ENCODE measurements at regions not wholly inside any gene's neighbourhood (a gene's known extent, or its start where the extent isn't known, plus 50 kb on each side); places are given as distances from the start of the nearest gene placed in this dataset.
"Not testable (repeated sequence)": the region's sequence is repeated elsewhere in the genome, so short reads cannot be mapped to it uniquely, and the experiment has no call there.

DNA sequence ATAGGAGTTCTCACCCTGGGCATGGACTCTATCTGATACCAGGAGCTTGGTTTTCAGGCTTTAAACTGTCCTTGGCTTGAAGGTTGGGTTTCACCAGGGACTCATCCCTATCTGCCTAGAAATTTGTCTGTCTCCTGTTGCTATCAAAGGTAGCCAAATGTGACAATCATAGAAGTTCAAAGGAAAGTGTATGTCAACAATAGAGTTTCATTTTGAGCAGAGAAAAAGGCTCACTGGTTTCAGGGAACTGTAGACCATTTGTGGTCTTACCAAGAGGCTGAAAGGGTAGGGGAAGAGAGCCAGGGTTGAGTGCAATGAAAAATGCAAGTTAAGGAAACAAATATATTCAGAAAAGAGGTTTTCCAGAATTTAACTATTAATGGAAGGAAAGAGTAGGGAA is 966.8 kb upstream of the CITED2 start:
- DNase-seq, result no peak

DNA sequence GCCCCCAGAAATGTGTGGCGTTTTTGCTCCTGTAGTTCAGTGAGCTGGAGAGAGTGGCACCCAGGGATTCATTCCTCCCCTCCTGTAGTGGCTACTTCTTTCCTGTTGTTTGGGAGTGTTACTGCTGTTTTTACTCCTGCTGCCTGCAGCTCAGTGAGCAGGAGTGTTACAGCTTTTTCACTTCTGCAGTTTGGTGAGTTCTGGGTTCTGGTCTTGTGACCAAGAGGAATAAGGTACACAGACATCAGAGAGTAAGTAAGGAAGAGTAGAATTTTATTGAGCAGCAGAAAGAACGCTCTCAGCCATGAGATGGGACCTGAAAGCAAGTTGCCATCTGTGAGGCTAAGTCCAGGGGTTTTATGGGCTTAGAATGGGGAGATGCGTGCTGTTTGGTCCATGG is 966.3 kb upstream of the CITED2 start:
- no peak for DNase-seq

DNA sequence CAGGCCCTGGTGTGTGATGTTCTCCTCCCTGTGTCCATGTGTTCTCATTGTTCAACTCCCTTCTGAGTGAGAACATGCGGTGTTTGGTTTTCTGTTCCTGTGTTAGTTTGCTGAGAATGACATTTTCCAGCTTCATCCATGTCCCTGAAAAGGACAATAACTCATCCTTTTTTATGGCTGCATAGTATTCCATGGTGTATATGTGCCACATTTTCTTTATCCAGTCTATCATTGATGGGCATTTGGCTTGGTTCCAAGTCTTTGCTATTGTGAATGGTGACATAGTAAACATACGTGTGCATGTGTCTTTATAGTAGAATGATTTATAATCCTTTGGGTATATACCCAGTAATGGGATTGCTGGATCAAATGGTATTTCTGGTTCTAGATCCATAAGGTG is 964.6 kb upstream of the CITED2 start:
- not testable (repeated sequence) for DNase-seq

DNA sequence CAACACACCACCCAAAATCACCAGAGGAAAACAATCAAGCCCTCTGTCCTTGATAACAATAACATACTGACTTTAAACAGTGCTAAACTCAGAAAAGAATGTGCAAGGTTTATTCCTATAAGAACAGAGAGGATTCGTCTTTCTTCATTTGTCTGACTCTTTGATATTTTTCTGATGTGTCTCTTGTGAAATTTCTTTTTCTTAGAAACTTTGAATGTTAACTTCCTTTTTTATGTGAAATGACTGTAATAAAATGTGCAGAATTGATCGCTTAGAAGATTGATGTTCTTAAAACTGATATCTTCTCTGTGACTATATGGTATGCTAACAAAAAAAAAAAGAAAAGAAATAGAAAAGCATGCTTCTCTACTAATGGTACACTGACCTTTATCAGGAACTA is 947.4 kb upstream of the CITED2 start:
- DNase-seq, result peak; percentile 4

DNA sequence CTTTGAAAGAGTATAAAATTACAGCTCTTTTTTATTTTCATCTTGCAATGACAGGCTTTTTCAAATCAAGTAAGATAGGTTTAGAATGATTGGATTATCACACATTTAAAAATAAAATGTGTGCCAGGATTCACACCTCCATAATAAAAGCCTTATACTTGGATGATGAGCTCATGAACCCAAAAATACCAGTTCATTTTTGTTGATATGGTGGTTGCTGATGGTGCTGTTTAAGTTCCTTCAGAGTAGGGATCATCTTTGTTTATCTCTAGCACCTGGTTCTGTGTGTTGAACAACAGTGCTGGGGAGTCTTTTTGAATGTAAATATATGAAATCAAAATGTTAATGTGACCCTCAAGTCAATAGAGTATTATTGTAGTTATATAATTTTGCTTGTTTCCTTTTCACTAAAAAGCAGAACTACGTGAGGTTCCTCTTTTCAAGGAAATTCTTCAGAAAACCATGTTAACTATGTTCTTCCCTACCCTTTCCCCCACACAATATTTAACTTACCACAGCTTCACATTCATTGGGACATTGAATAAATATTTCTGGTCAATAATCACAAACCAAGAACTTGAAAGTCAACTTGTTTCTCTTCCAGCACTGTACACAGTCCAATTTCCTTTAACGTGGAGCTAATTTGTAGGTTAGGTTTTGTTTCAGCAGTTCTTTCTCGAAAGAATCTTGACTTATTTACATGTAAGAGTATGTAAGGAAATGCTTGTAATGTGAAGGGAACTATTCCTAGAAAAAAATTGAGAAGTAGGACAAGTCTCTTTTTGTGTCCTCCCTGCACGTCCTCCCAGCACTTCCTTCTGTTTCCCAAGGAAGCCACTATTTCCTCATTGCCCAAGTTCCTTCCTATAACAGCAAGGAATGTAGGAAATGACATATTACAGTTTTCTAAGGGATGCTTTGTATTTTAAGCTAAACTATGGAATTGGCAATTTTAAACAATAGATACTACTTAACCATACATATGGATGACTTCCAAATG is 945.9 kb upstream of the CITED2 start:
- DNase-seq, result peak; percentile 2

DNA sequence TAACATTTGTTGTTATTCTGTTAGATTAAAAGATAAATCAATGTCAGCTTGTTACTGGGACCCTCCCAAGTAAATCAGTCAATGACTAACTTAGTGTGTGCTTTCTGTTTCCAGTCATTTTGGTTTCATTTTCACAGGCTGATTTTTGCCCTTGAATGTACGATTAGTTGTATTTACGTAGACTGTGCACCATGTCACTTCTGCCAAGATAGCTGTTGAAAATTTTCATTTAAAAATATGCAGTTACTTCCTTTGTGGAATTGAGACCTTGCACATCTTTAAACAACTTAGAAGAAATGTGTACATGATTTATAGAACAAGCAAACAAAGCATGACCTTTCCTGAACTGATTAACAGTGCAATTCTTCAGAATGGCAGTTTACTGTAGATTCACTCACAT is 944.8 kb upstream of the CITED2 start:
- DNase-seq, result no peak

DNA sequence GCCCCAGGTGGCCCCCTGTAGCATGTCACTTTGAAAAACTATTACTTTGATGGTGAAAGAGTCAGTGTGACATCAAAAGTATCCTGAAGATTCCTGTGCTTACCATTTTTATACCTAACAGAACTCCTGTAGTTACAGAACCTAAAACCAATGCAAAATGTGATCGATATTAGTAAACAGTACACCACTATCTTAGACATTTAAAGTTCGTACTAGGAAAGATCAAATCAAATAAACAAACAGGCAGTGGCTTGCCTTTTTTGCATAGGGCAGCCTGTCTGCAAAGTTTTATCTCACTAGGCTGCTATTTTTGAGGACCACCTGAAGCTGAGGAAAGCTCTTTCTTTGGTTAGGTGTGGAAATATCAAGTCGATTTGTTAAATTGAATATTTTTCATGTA is 944.0 kb upstream of the CITED2 start:
- DNase-seq, result no peak

DNA sequence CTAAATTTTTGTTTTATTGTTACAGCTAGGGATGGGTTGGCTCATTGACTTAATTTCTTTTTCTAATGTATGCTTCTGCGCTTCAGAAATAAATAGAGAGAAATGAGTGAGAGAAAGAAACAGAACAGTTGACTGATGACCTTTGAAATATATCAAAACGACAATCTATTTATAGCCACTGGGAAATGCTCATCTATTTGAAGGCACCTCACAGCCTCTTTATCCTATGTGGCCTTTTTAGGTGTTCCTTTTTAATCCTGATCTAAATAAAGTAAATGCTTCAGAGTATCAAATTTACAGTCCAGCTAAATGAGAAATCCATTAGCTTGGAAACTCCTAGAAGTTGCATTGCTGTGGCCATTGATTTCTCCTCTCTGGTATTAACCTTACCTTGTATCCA is 943.5 kb upstream of the CITED2 start:
- no peak for DNase-seq

DNA sequence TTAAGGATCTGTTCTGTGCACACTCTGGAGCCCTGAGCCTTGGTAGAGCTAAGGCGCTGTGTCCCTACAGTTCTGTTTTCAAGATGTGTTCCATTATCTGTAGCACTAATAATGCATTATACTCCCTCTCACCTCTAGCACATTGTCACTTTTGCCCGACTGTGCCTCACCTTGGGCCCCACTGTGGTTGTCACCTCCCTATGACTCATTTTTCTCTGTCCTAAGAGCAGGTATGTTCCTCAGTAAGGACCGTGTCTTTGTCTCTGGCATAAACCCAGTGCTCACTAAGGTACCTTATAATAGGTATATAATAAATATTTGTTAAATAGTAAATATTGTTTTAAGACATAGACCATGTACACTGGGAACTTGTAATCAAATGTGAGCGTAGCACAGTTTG is 942.5 kb upstream of the CITED2 start:
- DNase-seq, result no peak

DNA sequence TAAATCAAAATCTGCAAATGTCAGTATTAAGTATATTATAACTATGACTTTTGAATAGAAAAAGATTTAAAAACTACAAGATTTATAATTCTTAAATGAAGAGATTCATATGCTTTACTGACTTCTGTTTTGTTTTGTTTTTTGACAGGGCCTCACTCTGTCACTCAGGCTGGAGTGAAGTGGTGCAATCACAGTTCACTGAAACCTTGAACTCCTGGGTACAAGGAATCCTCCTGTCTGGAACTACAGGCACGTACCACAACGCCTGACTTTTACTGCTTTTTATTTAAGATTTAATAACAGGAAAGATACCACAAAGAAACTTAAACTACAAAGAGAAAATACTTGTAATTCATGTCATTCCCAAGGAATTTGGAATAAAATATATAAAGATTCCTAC is 940.2 kb upstream of the CITED2 start:
- no peak for DNase-seq

DNA sequence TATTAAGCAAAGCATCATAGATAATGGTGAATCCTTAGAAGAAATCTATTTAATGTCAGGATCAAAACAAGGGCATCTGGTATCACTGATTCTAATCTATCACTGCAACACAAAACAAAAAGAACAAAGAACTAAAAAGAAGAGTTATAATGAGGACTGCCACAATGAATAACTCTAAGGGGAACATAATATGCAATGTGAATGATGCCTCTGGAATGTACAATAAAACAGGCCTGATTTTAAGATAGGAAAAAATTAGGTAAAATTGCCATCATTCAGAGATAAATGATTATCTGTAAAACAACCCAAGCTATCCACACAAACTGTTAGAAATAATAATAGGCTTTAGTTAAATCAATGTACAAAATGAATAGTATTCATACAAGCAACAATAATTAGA is 936.7 kb upstream of the CITED2 start:
- no peak for DNase-seq

DNA sequence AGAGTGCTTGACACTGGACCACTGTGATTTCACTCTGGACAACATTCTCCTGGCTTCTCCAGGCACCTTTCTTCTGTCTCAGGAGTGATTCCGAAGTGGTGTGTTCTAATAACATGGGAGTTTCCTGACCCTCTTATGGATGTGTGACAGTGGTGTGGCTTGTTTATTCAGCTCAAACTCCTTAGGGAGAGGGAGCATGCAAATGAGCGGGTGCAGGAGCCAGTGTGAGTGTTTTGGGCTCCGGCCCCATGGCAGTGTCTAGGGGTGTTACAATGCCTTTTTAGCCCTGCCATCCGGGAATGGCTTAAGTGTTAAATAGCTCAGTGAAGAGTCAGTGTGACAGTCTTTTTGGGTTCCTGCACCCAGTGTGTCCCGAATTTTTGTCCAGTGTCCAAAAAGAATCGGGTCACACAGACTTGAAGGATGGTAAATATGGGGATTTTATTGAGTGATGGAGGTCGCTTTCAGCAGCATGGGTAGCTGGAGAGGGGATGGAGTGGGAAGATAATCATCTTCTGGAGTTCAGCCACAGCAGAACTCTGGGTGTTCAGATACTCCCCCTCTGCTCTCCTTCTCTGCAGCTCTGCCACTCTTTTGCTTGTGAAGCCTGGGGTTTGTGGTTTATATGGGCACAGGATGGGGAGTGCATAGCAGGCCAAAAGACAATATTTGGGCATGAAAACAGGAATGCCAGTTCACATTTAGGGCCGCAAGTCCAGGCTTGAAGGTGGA is 928.9 kb upstream of the CITED2 start:
- DNase-seq, result no peak

DNA sequence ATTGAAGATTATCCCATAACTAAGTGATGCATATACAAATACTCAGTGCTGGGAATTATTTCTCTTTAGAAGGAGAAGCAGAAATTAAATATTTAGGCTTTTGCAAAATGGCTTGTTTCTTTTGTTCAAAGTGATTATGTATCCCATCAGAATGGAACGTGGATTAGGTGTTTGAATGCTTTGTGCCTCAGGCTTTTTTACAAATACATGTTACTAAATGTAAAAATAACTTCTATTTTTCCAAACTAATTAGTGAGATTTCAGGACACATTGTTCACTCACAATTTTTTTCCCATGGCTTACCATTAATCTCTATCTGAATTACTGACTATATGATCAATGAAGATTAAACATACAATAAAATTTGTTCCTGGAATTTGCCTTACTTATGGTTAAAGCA is 925.9 kb upstream of the CITED2 start:
- no peak for DNase-seq

DNA sequence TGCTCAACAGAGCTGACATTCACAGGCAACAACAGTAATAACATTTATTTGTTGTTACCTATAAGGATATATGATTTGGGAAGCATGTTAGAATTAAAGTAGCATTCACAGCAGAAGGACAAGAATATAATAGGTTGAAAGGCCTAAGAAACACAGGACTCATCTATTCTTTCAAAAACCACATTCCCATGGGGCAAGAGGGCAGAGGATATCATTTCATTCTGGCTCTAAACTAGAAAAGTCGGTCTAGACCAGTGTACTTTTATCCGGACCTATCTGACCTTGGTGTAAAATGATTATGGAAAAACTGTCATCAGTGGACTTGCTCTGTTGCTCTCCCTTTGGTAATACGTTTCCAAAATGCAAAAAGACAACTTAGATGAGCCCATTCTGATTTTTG is 914.7 kb upstream of the CITED2 start:
- DNase-seq, result no peak

DNA sequence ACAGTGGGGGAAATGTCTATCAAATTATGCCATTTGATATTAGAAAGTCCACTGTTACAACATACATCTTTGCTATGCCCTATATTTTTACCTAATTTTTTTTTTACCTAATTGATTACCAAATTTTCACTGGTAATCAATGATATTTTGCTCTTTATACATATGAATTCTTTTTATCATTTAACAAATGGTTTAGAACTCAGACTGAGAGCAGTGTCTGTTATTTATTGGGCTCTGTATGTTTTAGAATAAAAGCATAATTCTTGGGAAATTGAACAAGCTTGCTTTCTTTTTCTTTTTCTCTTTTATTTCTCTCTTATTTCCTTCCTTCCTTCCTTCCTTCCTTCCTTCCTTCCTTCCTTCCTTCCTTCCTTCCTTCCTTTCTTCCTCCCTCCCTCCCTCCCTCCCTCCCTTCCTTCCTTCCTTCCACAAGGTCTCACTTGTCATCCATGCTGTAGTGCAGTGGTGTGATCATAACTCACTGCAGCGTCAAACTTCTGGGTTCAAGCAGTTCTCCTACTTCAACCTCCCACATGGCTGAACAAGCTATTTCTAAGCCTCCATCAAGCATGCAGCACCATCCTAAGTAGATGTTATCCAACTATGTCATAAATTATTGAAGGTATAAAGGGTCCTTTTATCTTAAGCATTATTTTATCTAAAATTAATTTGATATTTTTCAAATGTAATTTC is 911.7 kb upstream of the CITED2 start:
- no peak for DNase-seq

DNA sequence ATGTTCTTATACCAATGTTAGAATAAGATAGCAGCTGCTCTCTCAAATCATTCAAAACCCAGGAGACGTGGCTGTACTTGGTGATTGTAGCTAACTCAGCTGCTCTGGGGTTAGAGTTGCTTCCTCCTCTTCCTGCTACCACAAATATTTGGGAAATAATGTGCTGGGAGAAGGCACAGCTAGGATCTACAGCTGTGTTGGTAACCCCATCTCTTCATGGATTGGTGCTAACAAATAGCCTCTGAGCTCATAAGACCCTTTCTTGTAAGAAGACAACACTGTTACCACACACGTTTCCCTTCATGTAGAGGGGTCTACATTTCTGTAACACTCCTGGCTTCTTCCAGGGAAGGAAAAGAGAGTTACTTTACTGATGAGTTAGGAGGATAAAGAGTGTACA is 911.0 kb upstream of the CITED2 start:
- no peak for DNase-seq

DNA sequence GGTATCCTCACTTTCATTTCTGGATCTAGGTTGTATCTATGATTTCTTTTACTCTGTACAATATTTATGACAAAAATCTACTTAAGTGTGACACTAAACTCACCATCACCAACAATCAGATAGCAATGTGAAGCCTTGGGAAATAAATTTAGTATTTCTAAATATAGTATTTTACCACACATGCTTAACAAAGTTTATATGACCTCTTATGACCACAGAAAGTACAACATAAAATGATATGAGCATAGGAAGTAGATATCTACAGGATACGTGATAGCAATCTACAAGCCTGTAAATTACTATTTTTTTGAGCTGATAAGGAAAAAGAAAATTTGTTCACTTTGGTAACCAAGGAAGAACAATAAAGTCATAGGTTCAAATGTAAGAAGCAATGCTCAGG is 910.4 kb upstream of the CITED2 start:
- no peak for DNase-seq

DNA sequence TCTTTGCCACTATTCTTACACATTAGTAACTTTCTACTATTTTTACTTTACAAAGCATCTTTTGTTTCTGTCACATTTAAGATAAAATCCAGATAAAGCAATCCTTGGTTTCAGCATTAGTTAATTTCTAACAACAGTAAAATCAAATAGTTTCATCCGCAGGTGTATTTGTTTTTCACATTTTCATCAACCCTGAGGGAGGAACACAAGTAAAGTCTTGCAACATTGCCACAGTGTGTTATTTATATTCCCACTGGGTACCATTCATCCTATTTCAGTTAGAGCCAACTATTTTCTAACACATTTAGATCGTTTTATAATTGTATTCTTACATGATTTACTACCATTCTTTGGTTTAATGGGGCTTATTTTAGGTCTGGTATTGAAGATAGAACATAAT is 908.7 kb upstream of the CITED2 start:
- DNase-seq, result no peak

DNA sequence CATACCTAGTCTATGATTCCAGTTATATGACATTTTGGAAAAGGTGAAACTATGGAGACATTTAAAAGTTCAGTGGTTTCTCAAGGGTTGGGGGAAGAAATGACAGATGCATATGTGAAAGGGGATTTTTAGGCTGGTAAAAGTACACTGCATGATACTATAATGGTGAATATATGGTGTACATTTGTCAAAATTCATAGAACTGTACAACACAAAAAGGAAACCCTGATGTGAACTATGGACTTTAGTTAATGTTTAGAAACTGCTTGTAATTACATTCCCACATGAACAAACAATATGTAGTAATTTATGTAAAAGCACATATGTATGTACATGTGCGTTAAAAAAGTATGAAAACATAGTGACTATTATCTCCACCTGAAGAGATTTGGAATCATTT is 907.3 kb upstream of the CITED2 start:
- DNase-seq, result no peak

DNA sequence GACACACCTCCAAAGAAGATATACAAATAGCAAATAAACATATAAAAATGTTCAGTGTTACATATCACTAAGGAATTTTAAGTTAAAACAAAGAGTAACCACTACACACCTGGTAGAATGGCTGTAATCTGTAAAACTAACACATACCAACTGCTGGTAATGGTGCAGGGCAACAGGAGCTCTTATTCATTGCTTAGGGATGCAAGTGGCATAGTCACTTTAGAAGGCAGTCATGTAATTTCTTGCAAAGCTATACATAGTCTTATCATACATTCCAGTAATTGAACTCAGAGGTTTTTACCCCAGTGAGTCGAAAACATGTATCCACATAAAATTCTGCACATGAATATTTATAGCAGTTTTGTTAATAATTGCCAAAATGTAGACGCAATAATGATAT is 906.8 kb upstream of the CITED2 start:
- no peak for DNase-seq

DNA sequence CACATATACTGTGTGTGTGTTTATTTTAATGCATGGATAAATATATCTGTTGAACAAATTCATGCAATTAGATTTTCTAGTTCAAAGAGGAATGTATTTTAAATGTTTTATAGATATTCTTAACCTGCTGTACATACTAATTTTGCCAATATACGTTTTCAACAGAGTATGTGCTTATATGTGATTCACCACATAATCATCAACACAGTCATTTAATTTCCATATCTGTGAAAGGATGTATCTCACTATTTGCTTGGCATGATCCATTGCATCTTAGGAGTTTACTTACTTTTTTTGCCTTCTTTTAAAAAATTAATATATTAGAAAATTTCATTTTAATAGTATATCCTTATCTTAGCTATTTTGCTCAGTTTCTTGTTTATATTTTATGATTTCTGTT is 902.3 kb upstream of the CITED2 start:
- no peak for DNase-seq

DNA sequence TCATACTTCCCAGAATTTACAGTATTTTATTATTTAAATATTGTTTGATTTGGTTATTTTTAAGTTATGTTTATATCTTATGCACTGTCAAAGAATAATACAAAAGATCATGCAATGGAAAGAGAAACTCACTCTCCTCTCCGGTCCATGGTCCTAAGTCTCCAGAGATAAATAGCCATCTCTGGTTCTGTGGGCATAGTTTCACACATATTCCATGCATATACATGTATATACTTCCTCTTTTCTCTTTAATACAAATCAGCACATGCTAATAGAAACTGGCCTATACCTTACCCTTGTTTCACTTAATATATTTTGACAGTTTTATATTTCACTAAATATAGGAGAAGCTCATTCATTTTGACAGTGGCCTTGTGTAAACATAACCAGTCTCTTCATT is 901.7 kb upstream of the CITED2 start:
- DNase-seq, result no peak

DNA sequence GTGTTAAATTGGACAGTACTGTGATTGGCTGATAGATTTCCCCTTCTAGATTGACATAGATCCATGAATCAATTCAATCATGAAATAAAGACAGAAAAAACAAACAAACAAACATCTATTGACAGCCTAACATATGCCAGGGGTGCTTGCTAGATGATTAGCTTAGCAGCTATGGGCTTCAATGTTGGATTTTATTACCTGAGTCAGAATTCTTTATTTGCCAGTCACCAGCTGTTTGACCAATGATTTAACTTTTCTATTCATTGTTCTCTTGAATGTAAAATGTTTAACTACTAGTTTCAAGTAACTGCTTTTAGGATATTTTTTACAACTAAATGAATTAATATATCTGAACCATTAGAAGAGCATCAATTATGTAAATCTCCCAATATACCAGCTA is 901.3 kb upstream of the CITED2 start:
- no peak for DNase-seq

DNA sequence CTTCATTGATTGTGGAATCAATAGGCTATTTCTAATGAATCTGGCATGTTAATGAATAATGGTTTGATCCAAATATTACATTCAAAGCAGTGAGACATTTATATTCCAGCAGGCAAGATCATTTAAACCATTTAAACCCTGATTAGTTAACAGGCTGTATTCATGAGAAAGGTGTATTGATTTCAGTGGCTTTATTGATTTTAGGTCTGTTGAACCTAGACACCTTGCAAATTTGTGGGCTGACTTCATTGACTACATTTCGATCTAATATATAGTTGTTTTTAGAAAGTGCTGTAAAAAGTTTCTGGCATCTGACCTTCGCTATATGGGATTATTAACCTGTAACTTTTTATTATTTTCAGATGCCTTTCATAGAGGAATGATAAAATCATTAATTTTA is 900.1 kb upstream of the CITED2 start:
- no peak for DNase-seq

All from hematopoietic multipotent progenitor cell treated with erythropoietin and hydrocortisone succinate and interleukin-3 and kit ligand, for 8 days (in vitro differentiated cells).